ENCODE measurements at regions not wholly inside any gene's neighbourhood (a gene's known extent, or its start where the extent isn't known, plus 50 kb on each side); places are given as distances from the start of the nearest gene placed in this dataset.

GRCh38 chr11:81270686-81271085, 1463.0 kb downstream of the FAM181B start:
- no peak for TF ChIP-seq CTCF (conservative IDR thresholded peaks at IDR 0.05)
- Mint-ChIP-seq H3K9me3 (no peaks in the 10 kb centered on the region), H3K27me3 (ENCODE audit: low read depth) (peaks cover 4% of the 10 kb centered on the region), H3K27ac (ENCODE audit: unreplicated experiment) (no peak overlapping the region), H3K4me1 (no peaks in the 10 kb centered on the region), H3K36me3 (ENCODE audit: low read depth) (no peaks in the 10 kb centered on the region), H3K4me3 (no peak overlapping the region)
- DNase-seq (ENCODE audit: low read depth, low spot score) = no peak

GRCh38 chr11:81267246-81267645, 1466.4 kb downstream of the FAM181B start:
- Mint-ChIP-seq H3K4me1 (no peaks in the 10 kb centered on the region), H3K9me3 (no peaks in the 10 kb centered on the region), H3K27me3 (ENCODE audit: low read depth) (peaks cover 5% of the 10 kb centered on the region), H3K27ac (ENCODE audit: unreplicated experiment) (no peak overlapping the region), H3K4me3 (no peak overlapping the region), H3K36me3 (ENCODE audit: low read depth) (no peaks in the 10 kb centered on the region)
- no peak for DNase-seq (ENCODE audit: low read depth, low spot score)
- TF ChIP-seq CTCF (conservative IDR thresholded peaks at IDR 0.05) = no peak

GRCh38 chr11:81259471-81259870, 1474.2 kb downstream of the FAM181B start:
- no peaks in the 10 kb centered on the region for H3K4me1 Mint-ChIP-seq
- no peak for DNase-seq (ENCODE audit: low read depth, low spot score)
- no peak overlapping the region for H3K4me3 Mint-ChIP-seq
- no peak for TF ChIP-seq CTCF (conservative IDR thresholded peaks at IDR 0.05)
- no peaks in the 10 kb centered on the region for H3K36me3 Mint-ChIP-seq (ENCODE audit: low read depth)
- no peak overlapping the region for H3K27ac Mint-ChIP-seq (ENCODE audit: unreplicated experiment)
- H3K27me3 Mint-ChIP-seq (ENCODE audit: low read depth) = no peaks in the 10 kb centered on the region
- no peaks in the 10 kb centered on the region for H3K9me3 Mint-ChIP-seq

- no peak overlapping the region for H3K27ac Mint-ChIP-seq (ENCODE audit: unreplicated experiment)
- no peaks in the 10 kb centered on the region for H3K4me1 Mint-ChIP-seq
- no peak for TF ChIP-seq CTCF (conservative IDR thresholded peaks at IDR 0.05)
- H3K9me3 Mint-ChIP-seq = no peaks in the 10 kb centered on the region
- no peaks in the 10 kb centered on the region for H3K36me3 Mint-ChIP-seq (ENCODE audit: low read depth)
- no peak overlapping the region for H3K4me3 Mint-ChIP-seq
- no peak for DNase-seq (ENCODE audit: low read depth, low spot score)
- no peaks in the 10 kb centered on the region for H3K27me3 Mint-ChIP-seq (ENCODE audit: low read depth)
Observed at GRCh38 chr11:81255895-81256294, 1477.8 kb downstream of the FAM181B start.

GRCh38 chr11:81253244-81253643, 1480.4 kb downstream of the FAM181B start:
- H3K27me3 Mint-ChIP-seq (ENCODE audit: low read depth) = no peaks in the 10 kb centered on the region
- no peaks in the 10 kb centered on the region for H3K9me3 Mint-ChIP-seq
- H3K4me3 Mint-ChIP-seq = no peak overlapping the region
- DNase-seq (ENCODE audit: low read depth, low spot score) = no peak
- no peaks in the 10 kb centered on the region for H3K4me1 Mint-ChIP-seq
- no peak overlapping the region for H3K27ac Mint-ChIP-seq (ENCODE audit: unreplicated experiment)
- no peak for TF ChIP-seq CTCF (conservative IDR thresholded peaks at IDR 0.05)
- H3K36me3 Mint-ChIP-seq (ENCODE audit: low read depth) = no peaks in the 10 kb centered on the region

GRCh38 chr11:81246941-81247340, 1486.7 kb downstream of the FAM181B start:
- Mint-ChIP-seq H3K27me3 (ENCODE audit: low read depth) (no peaks in the 10 kb centered on the region), H3K36me3 (ENCODE audit: low read depth) (no peaks in the 10 kb centered on the region), H3K4me1 (no peaks in the 10 kb centered on the region), H3K4me3 (no peak overlapping the region), H3K27ac (ENCODE audit: unreplicated experiment) (no peak overlapping the region), H3K9me3 (no peaks in the 10 kb centered on the region)
- no peak for TF ChIP-seq CTCF (conservative IDR thresholded peaks at IDR 0.05)
- no peak for DNase-seq (ENCODE audit: low read depth, low spot score)

All from neural crest cell (in vitro differentiated cells).